ENCODE measurements at regions not wholly inside any gene's neighbourhood (a gene's known extent, or its start where the extent isn't known, plus 50 kb on each side); places are given as distances from the start of the nearest gene placed in this dataset.

DNA sequence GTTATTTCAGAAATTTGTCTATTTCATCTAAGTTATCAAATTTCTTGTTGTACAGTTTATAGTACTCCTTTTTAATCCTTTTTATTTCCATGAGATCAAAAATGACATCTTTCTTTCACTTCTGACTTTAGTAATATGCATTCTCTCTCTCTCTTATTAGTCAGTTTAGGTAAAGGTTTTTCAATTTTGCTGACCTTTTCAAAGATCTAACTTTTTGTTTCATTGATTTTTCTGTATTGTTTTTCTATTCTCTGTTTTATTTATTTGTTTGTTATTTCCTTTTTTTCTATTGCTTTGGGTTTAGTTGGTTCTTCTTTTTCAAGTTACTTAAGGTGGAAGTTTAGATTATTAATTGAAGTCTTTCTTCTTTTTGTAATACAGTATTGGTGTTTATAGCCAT lies 294.2 kb downstream of the CCDC85A start:
- H3K4me1 ChIP-seq (ENCODE audit: control insufficient read depth, insufficient read depth, low read length, poor library complexity, severe bottlenecking), result no peaks in the 10 kb centered on the region
- no peaks in the 10 kb centered on the region for H3K27me3 ChIP-seq (ENCODE audit: control insufficient read depth, insufficient read depth, low read length)
- no peak overlapping the region for H3K4me3 ChIP-seq (ENCODE audit: low read depth, low read length)
- Mint-ChIP-seq H3K27me3 (no peaks in the 10 kb centered on the region), H3K4me3 (no peak overlapping the region), H3K27ac (no peak overlapping the region), H3K4me1 (no peaks in the 10 kb centered on the region), H3K9me3 (peaks cover 0 to 14% (median 5%) of the 10 kb centered on the region in 7 donors), H3K36me3 (no peaks in the 10 kb centered on the region)
- DNase-seq (no peak), ATAC-seq (ENCODE audit: low read depth in 2 of 2) (no peak)
- no peak overlapping the region for H3K27ac ChIP-seq (ENCODE audit: insufficient read depth, low read length, poor library complexity, severe bottlenecking)
- H3K9me3 ChIP-seq (ENCODE audit: control insufficient read depth in 2 of 2, low read length in 2 of 2), result no peaks in the 10 kb centered on the region
- no peaks in the 10 kb centered on the region for H3K36me3 ChIP-seq (ENCODE audit: control insufficient read depth, insufficient read depth, low read length)

DNA sequence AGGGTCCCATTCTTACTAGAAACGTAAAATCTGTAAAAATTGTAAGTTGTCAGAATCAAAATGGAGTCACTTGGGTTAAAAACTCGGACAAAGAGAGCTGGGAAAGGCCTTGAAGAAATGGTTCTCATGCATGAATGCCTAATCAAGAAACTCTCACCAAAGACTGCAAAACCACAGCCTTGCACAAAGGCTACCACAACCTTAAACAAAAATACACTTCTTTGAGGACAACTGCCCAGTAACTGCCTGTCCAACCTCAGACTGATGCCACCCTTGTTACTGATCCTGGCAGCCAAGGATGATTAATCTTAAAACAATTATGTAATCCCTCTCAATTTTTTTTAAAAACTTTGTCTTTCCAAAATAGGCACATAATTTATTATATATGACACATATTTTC lies 299.3 kb downstream of the CCDC85A start:
- Mint-ChIP-seq H3K4me3 (no peak overlapping the region), H3K9me3 (peaks cover 0 to 12% (median 6%) of the 10 kb centered on the region in 7 donors), H3K27ac (no peak overlapping the region), H3K27me3 (no peaks in the 10 kb centered on the region), H3K36me3 (no peaks in the 10 kb centered on the region), H3K4me1 (no peaks in the 10 kb centered on the region)
- Histone ChIP-seq H3K4me3 (ENCODE audit: low read depth, low read length) (no peak overlapping the region), H3K4me1 (ENCODE audit: control insufficient read depth, insufficient read depth, low read length, poor library complexity, severe bottlenecking) (no peaks in the 10 kb centered on the region), H3K27me3 (ENCODE audit: control insufficient read depth, insufficient read depth, low read length) (no peaks in the 10 kb centered on the region), H3K27ac (ENCODE audit: insufficient read depth, low read length, poor library complexity, severe bottlenecking) (no peak overlapping the region), H3K9me3 (ENCODE audit: control insufficient read depth in 2 of 2, low read length in 2 of 2) (no peaks in the 10 kb centered on the region), H3K36me3 (ENCODE audit: control insufficient read depth, insufficient read depth, low read length) (no peaks in the 10 kb centered on the region)
- DNase-seq (no peak), ATAC-seq (ENCODE audit: low read depth in 2 of 2) (no peak)

DNA sequence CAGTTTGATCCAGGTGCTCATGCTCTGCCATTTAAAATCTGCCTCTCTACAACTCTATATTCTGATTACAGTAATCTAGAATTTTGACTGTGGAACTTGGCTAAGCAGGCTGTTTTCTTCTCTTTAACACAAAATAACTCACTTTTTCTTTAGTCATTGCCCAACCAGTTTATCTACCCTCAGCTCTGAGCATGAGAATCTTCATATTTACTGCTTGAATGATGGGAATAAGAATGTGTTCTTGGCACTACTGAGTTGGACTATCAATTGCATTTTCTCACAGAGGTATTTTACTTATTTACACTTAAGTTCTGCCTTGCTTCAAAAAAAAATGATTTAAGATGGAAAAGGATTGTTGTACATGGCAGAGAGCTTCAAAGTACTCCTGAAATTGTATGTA lies 301.1 kb downstream of the CCDC85A start:
- Mint-ChIP-seq H3K27me3 (no peaks in the 10 kb centered on the region), H3K27ac (no peak overlapping the region), H3K36me3 (no peaks in the 10 kb centered on the region), H3K9me3 (peaks cover 0 to 14% (median 4%) of the 10 kb centered on the region in 7 donors), H3K4me3 (no peak overlapping the region), H3K4me1 (no peaks in the 10 kb centered on the region)
- no peaks in the 10 kb centered on the region for H3K9me3 ChIP-seq (ENCODE audit: control insufficient read depth in 2 of 2, low read length in 2 of 2)
- no peak for ATAC-seq (ENCODE audit: low read depth in 2 of 2)
- H3K4me3 ChIP-seq (ENCODE audit: low read depth, low read length), result no peak overlapping the region
- H3K4me1 ChIP-seq (ENCODE audit: control insufficient read depth, insufficient read depth, low read length, poor library complexity, severe bottlenecking), result no peaks in the 10 kb centered on the region
- no peaks in the 10 kb centered on the region for H3K27me3 ChIP-seq (ENCODE audit: control insufficient read depth, insufficient read depth, low read length)
- H3K36me3 ChIP-seq (ENCODE audit: control insufficient read depth, insufficient read depth, low read length), result no peaks in the 10 kb centered on the region
- no peak overlapping the region for H3K27ac ChIP-seq (ENCODE audit: insufficient read depth, low read length, poor library complexity, severe bottlenecking)
- DNase-seq, result no peak

DNA sequence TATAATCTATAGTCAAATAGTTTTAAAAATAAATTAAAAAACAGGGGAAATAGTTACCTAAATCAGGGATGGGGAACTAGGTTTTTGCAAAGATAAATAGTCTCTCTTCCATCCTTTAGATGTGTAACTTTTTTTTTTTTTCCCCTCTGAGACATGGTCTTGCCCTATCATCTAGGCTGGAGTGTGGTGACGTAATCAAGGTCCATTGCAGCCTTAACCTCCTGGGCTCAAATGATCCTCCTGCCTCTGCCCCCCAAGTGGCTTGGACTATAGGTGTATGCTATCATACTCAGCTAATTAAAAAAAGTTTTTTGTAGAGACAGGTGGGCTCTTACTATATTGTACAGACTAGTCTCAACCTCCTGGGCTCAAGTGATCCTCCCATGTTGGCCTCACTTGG lies 316.5 kb downstream of the CCDC85A start:
- H3K27me3 ChIP-seq (ENCODE audit: control insufficient read depth, insufficient read depth, low read length), result no peaks in the 10 kb centered on the region
- H3K4me3 ChIP-seq (ENCODE audit: low read depth, low read length), result no peak overlapping the region
- H3K4me1 ChIP-seq (ENCODE audit: control insufficient read depth, insufficient read depth, low read length, poor library complexity, severe bottlenecking), result no peaks in the 10 kb centered on the region
- H3K27ac Mint-ChIP-seq, result no peak overlapping the region
- peaks cover 0 to 21% (median 6%) of the 10 kb centered on the region in 7 donors for H3K9me3 Mint-ChIP-seq
- no peaks in the 10 kb centered on the region for H3K4me1 Mint-ChIP-seq
- H3K36me3 Mint-ChIP-seq, result no peaks in the 10 kb centered on the region
- no peaks in the 10 kb centered on the region for H3K9me3 ChIP-seq (ENCODE audit: control insufficient read depth in 2 of 2, low read length in 2 of 2)
- H3K27me3 Mint-ChIP-seq, result no peaks in the 10 kb centered on the region
- H3K27ac ChIP-seq (ENCODE audit: insufficient read depth, low read length, poor library complexity, severe bottlenecking), result no peak overlapping the region
- ATAC-seq (ENCODE audit: low read depth in 2 of 2), result no peak
- H3K4me3 Mint-ChIP-seq, result no peak overlapping the region
- no peak for DNase-seq
- H3K36me3 ChIP-seq (ENCODE audit: control insufficient read depth, insufficient read depth, low read length), result no peaks in the 10 kb centered on the region

DNA sequence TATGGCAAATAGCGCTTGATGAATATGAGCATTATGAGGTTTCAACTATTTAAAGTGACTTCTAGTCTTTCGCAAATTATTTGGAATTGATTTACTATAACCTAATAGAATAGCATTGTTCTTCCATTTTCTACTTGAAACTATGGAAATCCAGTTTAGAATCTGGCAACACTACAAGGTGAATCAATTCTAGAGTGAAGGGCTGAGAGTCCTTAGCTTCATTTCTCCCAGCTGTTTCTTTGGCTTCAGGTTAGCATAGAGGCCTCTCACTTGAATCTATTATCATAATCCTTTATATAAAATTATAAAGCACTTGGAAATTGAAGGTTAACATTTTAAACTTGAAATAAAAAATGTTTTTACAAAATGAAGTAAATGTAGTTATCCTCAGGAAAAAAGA lies 318.8 kb downstream of the CCDC85A start:
- H3K27me3 ChIP-seq (ENCODE audit: control insufficient read depth, insufficient read depth, low read length), result no peaks in the 10 kb centered on the region
- no peaks in the 10 kb centered on the region for H3K36me3 Mint-ChIP-seq
- no peaks in the 10 kb centered on the region for H3K4me1 ChIP-seq (ENCODE audit: control insufficient read depth, insufficient read depth, low read length, poor library complexity, severe bottlenecking)
- no peak for DNase-seq
- no peak overlapping the region for H3K4me3 Mint-ChIP-seq
- H3K9me3 ChIP-seq (ENCODE audit: control insufficient read depth in 2 of 2, low read length in 2 of 2), result no peaks in the 10 kb centered on the region
- no peak overlapping the region for H3K27ac ChIP-seq (ENCODE audit: insufficient read depth, low read length, poor library complexity, severe bottlenecking)
- no peak overlapping the region for H3K27ac Mint-ChIP-seq
- no peaks in the 10 kb centered on the region for H3K27me3 Mint-ChIP-seq
- H3K4me1 Mint-ChIP-seq, result no peaks in the 10 kb centered on the region
- no peak for ATAC-seq (ENCODE audit: low read depth in 2 of 2)
- H3K36me3 ChIP-seq (ENCODE audit: control insufficient read depth, insufficient read depth, low read length), result no peaks in the 10 kb centered on the region
- no peak overlapping the region for H3K4me3 ChIP-seq (ENCODE audit: low read depth, low read length)
- H3K9me3 Mint-ChIP-seq, result peaks cover 0 to 23% (median 4%) of the 10 kb centered on the region in 7 donors

DNA sequence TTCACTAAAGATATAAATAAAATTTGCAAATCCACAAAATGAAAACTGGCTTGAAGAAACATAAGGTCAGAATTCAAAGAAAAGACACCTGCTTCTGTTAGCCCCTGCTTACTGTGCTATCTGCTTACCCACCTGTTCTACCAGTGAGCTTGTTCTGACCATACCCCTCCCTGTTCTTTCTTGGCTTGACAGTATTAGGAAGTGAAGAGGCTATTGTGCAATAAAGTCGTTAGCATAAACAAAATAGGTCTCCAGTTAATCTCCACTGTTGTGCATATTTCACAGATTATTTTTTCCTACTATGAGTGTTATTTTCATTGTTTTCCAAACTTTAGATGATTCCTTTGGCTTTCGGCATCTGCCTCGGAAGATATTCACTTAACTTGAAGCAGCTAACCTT lies 322.1 kb downstream of the CCDC85A start:
- DNase-seq (no peak), ATAC-seq (ENCODE audit: low read depth in 2 of 2) (no peak)
- no peaks in the 10 kb centered on the region for H3K27me3 ChIP-seq (ENCODE audit: control insufficient read depth, insufficient read depth, low read length)
- Mint-ChIP-seq H3K27ac (no peak overlapping the region), H3K4me1 (no peaks in the 10 kb centered on the region), H3K4me3 (no peak overlapping the region), H3K27me3 (no peaks in the 10 kb centered on the region), H3K9me3 (peaks cover 0 to 18% (median 4%) of the 10 kb centered on the region in 7 donors), H3K36me3 (no peaks in the 10 kb centered on the region)
- H3K9me3 ChIP-seq (ENCODE audit: control insufficient read depth in 2 of 2, low read length in 2 of 2), result no peaks in the 10 kb centered on the region
- H3K4me1 ChIP-seq (ENCODE audit: control insufficient read depth, insufficient read depth, low read length, poor library complexity, severe bottlenecking), result no peaks in the 10 kb centered on the region
- no peak overlapping the region for H3K4me3 ChIP-seq (ENCODE audit: low read depth, low read length)
- no peak overlapping the region for H3K27ac ChIP-seq (ENCODE audit: insufficient read depth, low read length, poor library complexity, severe bottlenecking)
- no peaks in the 10 kb centered on the region for H3K36me3 ChIP-seq (ENCODE audit: control insufficient read depth, insufficient read depth, low read length)

DNA sequence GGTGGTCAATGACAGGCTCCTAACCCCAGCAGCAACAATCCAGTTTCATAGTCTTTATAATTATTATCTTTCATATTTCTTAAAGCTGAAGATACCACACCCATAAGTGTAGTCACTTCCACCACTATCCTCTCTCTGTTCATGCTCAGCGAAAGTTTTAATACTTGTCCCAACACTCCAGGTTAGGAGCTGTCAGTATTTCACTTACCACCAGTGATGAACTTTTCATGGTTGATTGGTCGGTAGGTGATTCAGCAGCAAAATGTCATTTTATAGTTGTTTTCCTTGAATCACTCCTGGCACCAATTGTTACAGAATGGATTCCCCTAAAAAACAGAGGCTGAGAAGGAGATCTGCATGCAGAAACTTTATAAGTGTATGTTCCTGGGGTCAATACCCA lies 324.9 kb downstream of the CCDC85A start:
- no peak overlapping the region for H3K4me3 Mint-ChIP-seq
- no peak for ATAC-seq (ENCODE audit: low read depth in 2 of 2)
- H3K9me3 Mint-ChIP-seq, result peaks cover 0 to 24% (median 4%) of the 10 kb centered on the region in 7 donors

DNA sequence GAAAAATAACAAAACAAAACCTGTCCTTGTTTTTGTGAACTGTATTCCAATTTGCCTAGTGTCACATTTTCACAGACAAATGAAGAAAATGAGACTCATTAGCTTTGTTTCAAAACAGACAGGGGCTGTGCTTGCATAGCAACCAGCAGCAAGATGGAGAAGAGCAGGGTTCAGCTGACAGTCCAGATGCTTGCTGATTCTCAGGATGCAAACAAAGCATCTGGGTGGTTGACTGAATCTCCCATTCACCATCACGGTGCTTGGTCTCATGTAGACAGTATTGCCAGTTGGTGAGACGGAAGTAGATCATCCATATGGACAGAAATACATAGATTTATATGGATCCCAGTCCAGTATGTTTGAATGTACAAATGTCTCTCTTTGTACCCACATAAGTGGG lies 326.8 kb downstream of the CCDC85A start:
- H3K4me3 ChIP-seq (ENCODE audit: low read depth, low read length), result no peak overlapping the region
- DNase-seq, result no peak
- Mint-ChIP-seq H3K9me3 (peaks cover 0 to 24% (median 4%) of the 10 kb centered on the region in 7 donors), H3K36me3 (no peaks in the 10 kb centered on the region), H3K27ac (no peak overlapping the region), H3K4me1 (no peaks in the 10 kb centered on the region), H3K4me3 (no peak overlapping the region), H3K27me3 (no peaks in the 10 kb centered on the region)
- no peak overlapping the region for H3K27ac ChIP-seq (ENCODE audit: insufficient read depth, low read length, poor library complexity, severe bottlenecking)
- no peaks in the 10 kb centered on the region for H3K9me3 ChIP-seq (ENCODE audit: control insufficient read depth in 2 of 2, low read length in 2 of 2)
- ATAC-seq (ENCODE audit: low read depth in 2 of 2), result no peak
- H3K27me3 ChIP-seq (ENCODE audit: control insufficient read depth, insufficient read depth, low read length), result no peaks in the 10 kb centered on the region
- H3K4me1 ChIP-seq (ENCODE audit: control insufficient read depth, insufficient read depth, low read length, poor library complexity, severe bottlenecking), result no peaks in the 10 kb centered on the region
- H3K36me3 ChIP-seq (ENCODE audit: control insufficient read depth, insufficient read depth, low read length), result no peaks in the 10 kb centered on the region

More for the DNA sequence above, 324.9 kb downstream of the CCDC85A start:
- Histone ChIP-seq H3K27ac (ENCODE audit: insufficient read depth, low read length, poor library complexity, severe bottlenecking) (no peak overlapping the region), H3K36me3 (ENCODE audit: control insufficient read depth, insufficient read depth, low read length) (no peaks in the 10 kb centered on the region), H3K4me3 (ENCODE audit: low read depth, low read length) (no peak overlapping the region), H3K27me3 (ENCODE audit: control insufficient read depth, insufficient read depth, low read length) (no peaks in the 10 kb centered on the region), H3K9me3 (ENCODE audit: control insufficient read depth in 2 of 2, low read length in 2 of 2) (no peaks in the 10 kb centered on the region), H3K4me1 (ENCODE audit: control insufficient read depth, insufficient read depth, low read length, poor library complexity, severe bottlenecking) (no peaks in the 10 kb centered on the region)
- Mint-ChIP-seq H3K27ac (no peak overlapping the region), H3K27me3 (no peaks in the 10 kb centered on the region), H3K36me3 (no peaks in the 10 kb centered on the region), H3K4me1 (no peaks in the 10 kb centered on the region)
- no peak for DNase-seq

Data from CD4-positive, CD25-positive, alpha-beta regulatory T cell (primary cell).